Small intestine (tissue), 7 donors: ENCODE measurements at regions not wholly inside any gene's neighbourhood (a gene's known extent, or its start where the extent isn't known, plus 50 kb on each side); places are given as distances from the start of the nearest gene placed in this dataset.
"Not testable (repeated sequence)": the region's sequence is repeated elsewhere in the genome, so short reads cannot be mapped to it uniquely, and the experiment has no call there.

Experiments used
- DNase-seq, 2 donors: peaks; one replicate each; pipeline versions ENCODE4 v3.0.0 to v3.0.0-alpha.2; 2013
- FAIRE-seq: peaks from 2 replicates; lab custom pipeline; 2012; peaks lifted over from hg19 to GRCh38; lab: Jason Lieb, UNC
- H3K27ac ChIP-seq, 3 donors: one replicate each; pipeline ENCODE4 v1.5.1; 2013; ENCODE audit warnings: low read length in 2 of 3, mild to moderate bottlenecking in 2 of 3, control low read depth in 1 of 3, inconsistent platforms in 1 of 3, low read depth in 1 of 3, moderate library complexity in 1 of 3
- H3K27me3 ChIP-seq, 3 donors: one replicate each; pipeline ENCODE4 v1.6.1; 2013; ENCODE audit warnings: low read length in 3 of 3, inconsistent platforms in 1 of 3; ENCODE audit not compliant: control insufficient read depth in 3 of 3, insufficient read depth in 3 of 3
- H3K36me3 ChIP-seq, 3 donors: one replicate each; pipeline ENCODE4 v1.6.1; 2013; ENCODE audit warnings: low read length in 3 of 3, inconsistent platforms in 1 of 3, low read depth in 1 of 3, mild to moderate bottlenecking in 1 of 3, moderate library complexity in 1 of 3; ENCODE audit not compliant: control insufficient read depth in 3 of 3, insufficient read depth in 2 of 3
- H3K4me1 ChIP-seq, 3 donors: one replicate each; pipeline ENCODE4 v1.6.1; 2013; ENCODE audit warnings: low read length in 2 of 3, inconsistent platforms in 1 of 3, low read depth in 1 of 3, mild to moderate bottlenecking in 1 of 3, moderate library complexity in 1 of 3; ENCODE audit not compliant: control insufficient read depth in 3 of 3, insufficient read depth in 2 of 3
- H3K4me3 ChIP-seq, 3 donors: one replicate each; pipeline ENCODE4 v1.5.1; 2013; ENCODE audit warnings: low read length in 3 of 3, control low read depth in 1 of 3, inconsistent platforms in 1 of 3, low read depth in 1 of 3, mild to moderate bottlenecking in 1 of 3, moderate library complexity in 1 of 3
- H3K9me3 ChIP-seq, 2 donors: one replicate each; pipeline ENCODE4 v1.6.1; 2013; ENCODE audit warnings: low read depth in 1 of 2, low read length in 1 of 2; ENCODE audit not compliant: control insufficient read depth in 2 of 2, insufficient read depth in 1 of 2
- WGBS, 3 donors: extraction: QIAGEN DNeasy Blood & Tissue Kit; methylation state at CpG; one replicate each; pipeline ENCODE4 v1.1.7; 2013; 5-methylcytosine and 5-hydroxymethylcytosine counted together
- donor health status: healthy with polysubstance abuse.
- donor health status: control.
- donor health status: control.
- donor health status: Bipolar disorder and iron deficiency.
- donor health status: healthy.

GRCh38 chr2:22984152-22984551 is 400.8 kb upstream of the KLHL29 start:
- H3K36me3 ChIP-seq, DNase-seq, H3K27ac ChIP-seq, FAIRE-seq, H3K9me3 ChIP-seq, H3K27me3 ChIP-seq, H3K4me1 ChIP-seq, H3K4me3 ChIP-seq: not testable (repeated sequence)
- 95 to 96% (median 96%) methylated on average over 12 to 21 of the region's 25 CpGs for WGBS, 3 donors

DNA sequence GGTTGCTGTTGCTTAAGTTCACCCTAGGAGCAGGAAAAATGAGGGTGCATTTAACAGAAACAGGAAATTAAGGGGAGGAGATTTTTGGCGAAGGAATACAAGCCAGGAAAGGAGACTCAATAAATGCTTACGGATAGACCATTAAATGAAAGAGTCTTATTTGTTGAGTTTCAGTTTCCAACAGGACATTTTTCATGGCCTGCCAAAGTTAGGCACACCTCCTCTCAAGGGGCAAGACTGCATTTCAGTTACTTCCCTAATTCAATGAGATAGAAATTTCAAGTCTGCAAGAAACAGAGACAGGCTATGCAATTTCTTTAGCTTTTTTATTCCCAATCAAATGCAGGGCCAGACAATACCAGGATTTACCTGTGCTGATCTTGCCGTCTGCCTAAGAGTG is 394.7 kb upstream of the KLHL29 start:
- Histone ChIP-seq H3K27ac (no peak overlapping the region), H3K4me1 (no peaks in the 10 kb centered on the region), H3K4me3 (no peak overlapping the region), H3K27me3 (no peaks in the 10 kb centered on the region), H3K9me3 (no peaks in the 10 kb centered on the region), H3K36me3 (no peaks in the 10 kb centered on the region)
- FAIRE-seq, result no peak
- DNase-seq, result no peak
- 64 to 78% (median 77%) methylated on average over 3 of the region's 3 CpGs for WGBS, 3 donors

DNA sequence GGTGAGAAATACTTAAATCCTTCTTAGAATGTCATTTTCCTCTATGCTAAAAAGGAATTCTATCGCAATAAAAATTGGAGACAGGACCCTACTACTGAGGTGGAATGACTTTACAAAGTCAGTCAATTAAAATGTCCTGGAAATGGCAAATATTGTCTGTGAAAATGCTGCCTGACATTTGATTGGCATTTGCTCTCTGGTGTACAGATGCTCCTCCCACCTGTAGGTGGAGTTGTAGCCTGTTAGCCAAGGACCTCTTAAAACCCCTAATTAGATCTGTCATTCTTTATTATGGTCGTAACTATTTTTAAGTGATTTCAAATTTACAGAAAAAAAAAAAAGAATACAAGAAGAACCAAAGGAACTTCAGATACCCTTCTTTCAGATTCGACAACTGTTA is 393.1 kb upstream of the KLHL29 start:
- Histone ChIP-seq H3K4me1 (no peaks in the 10 kb centered on the region), H3K4me3 (no peak overlapping the region), H3K9me3 (no peaks in the 10 kb centered on the region), H3K27ac (no peak overlapping the region), H3K36me3 (no peaks in the 10 kb centered on the region), H3K27me3 (no peaks in the 10 kb centered on the region)
- WGBS, 3 donors, result 70 to 82% (median 71%) methylated on average over 3 of the region's 3 CpGs
- DNase-seq (no peak), FAIRE-seq (no peak)

DNA sequence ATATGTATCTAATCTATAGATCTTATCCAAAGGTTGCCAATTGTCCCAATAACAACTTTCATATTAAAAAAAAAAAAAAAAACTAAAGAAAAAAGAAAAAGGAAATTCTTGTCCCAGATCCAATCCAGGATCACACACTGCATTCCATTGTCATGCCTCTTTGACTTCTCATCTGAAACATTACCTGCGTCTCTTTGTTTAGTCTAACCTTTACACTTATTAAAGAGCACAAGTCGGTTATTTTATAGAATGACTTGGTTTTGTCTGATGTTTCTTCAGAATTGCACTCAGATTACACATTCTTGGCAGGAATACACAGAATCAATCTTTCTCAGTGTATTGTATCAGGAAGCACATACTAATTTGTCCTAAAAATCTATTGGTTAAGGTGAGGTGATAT is 392.5 kb upstream of the KLHL29 start:
- WGBS, 3 donors, result 53 to 71% (median 59%) methylated on average over 2 of the region's 2 CpGs
- no peak overlapping the region for H3K27ac ChIP-seq

GRCh38 chr2:22993250-22993649 is 391.7 kb upstream of the KLHL29 start:
- no peaks in the 10 kb centered on the region for H3K27me3 ChIP-seq
- DNase-seq, result no peak
- 69 to 83% (median 76%) methylated on average over 1 of the region's 1 CpG for WGBS, 3 donors
- H3K27ac ChIP-seq, result no peak overlapping the region
- H3K9me3 ChIP-seq, result no peaks in the 10 kb centered on the region
- no peaks in the 10 kb centered on the region for H3K36me3 ChIP-seq
- H3K4me3 ChIP-seq, result no peak overlapping the region
- FAIRE-seq, result no peak
- no peaks in the 10 kb centered on the region for H3K4me1 ChIP-seq

More for the DNA sequence above, 392.5 kb upstream of the KLHL29 start:
- H3K4me3 ChIP-seq, result no peak overlapping the region
- no peak for FAIRE-seq
- H3K9me3 ChIP-seq, result no peaks in the 10 kb centered on the region
- H3K36me3 ChIP-seq, result no peaks in the 10 kb centered on the region
- H3K27me3 ChIP-seq, result no peaks in the 10 kb centered on the region
- H3K4me1 ChIP-seq, result no peaks in the 10 kb centered on the region
- DNase-seq, result no peak

GRCh38 chr2:22995576-22995975 is 389.4 kb upstream of the KLHL29 start:
- Histone ChIP-seq H3K4me3 (no peak overlapping the region), H3K27me3 (no peaks in the 10 kb centered on the region), H3K27ac (no peak overlapping the region), H3K9me3 (no peaks in the 10 kb centered on the region), H3K4me1 (no peaks in the 10 kb centered on the region), H3K36me3 (no peaks in the 10 kb centered on the region)
- DNase-seq (no peak), FAIRE-seq (no peak)
- WGBS, 3 donors, result 91 to 93% (median 92%) methylated on average over 3 of the region's 3 CpGs

GRCh38 chr2:22996911-22997310 is 388.1 kb upstream of the KLHL29 start:
- H3K36me3 ChIP-seq, result no peaks in the 10 kb centered on the region
- H3K27ac ChIP-seq, result no peak overlapping the region
- WGBS, 3 donors, result 54 to 79% (median 69%) methylated on average over 2 of the region's 2 CpGs
- DNase-seq, result no peak
- FAIRE-seq, result no peak
- no peaks in the 10 kb centered on the region for H3K9me3 ChIP-seq
- H3K4me1 ChIP-seq, result no peaks in the 10 kb centered on the region
- no peak overlapping the region for H3K4me3 ChIP-seq
- no peaks in the 10 kb centered on the region for H3K27me3 ChIP-seq

DNA sequence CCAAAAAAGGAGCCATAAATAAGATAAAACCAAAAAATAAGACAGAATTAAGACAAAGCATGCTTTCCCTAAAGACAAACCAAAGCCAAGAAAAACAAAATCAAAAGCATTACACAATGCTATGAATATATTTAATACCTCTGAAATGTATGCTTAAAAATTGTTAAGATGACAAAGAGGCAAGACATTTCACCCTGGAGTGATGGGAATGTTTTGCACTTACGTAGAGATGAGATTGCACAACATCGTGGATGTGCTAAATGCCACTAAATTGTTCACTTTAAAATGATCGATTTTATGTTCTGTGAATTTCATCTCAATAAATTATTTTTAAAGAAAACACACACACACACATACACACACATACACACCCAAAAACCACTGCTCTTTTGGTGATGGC is 386.6 kb upstream of the KLHL29 start:
- Histone ChIP-seq H3K27ac (no peak overlapping the region), H3K4me1 (no peaks in the 10 kb centered on the region), H3K36me3 (no peaks in the 10 kb centered on the region), H3K27me3 (no peaks in the 10 kb centered on the region), H3K4me3 (no peak overlapping the region), H3K9me3 (no peaks in the 10 kb centered on the region)
- no peak for DNase-seq
- 80 to 85% (median 84%) methylated on average over 3 of the region's 3 CpGs for WGBS, 3 donors
- no peak for FAIRE-seq

- FAIRE-seq, result no peak
- peaks cover 0 to 3% (median 0%) of the 10 kb centered on the region in 3 donors for H3K4me1 ChIP-seq
- no peak overlapping the region for H3K27ac ChIP-seq
- H3K36me3 ChIP-seq, result no peaks in the 10 kb centered on the region
- H3K27me3 ChIP-seq, result no peaks in the 10 kb centered on the region
- WGBS, 3 donors, result 56 to 92% (median 72%) methylated on average over 4 of the region's 4 CpGs
- no peaks in the 10 kb centered on the region for H3K9me3 ChIP-seq
- no peak overlapping the region for H3K4me3 ChIP-seq
- DNase-seq, result no peak
Measured at GRCh38 chr2:22999951-23000350, 385.0 kb upstream of the KLHL29 start.
